HCT116 (cell line): ENCODE measurements at regions not wholly inside any gene's neighbourhood (a gene's known extent, or its start where the extent isn't known, plus 50 kb on each side); places are given as distances from the start of the nearest gene placed in this dataset.

Experiments used
- ATAC-seq: fragments of 200-7000 bp; cut with Tn5 transposase; 2 replicates; pipeline ENCODE4 v1.9.1; 2020; ENCODE audit warnings: mild to moderate bottlenecking, moderate library complexity
- BruUV-seq: library from RNA; stranded (reverse); fragments of 400-500 nt; replicated peaks from 2 replicates; lab custom pipeline; 2021; lab: Mats Ljungman, UMichigan
- CTCF ChIA-PET: fragments of 300-600 bp; sonication (Branson Sonifier 250); formaldehyde crosslinking; loops from one replicate; lab custom pipeline; 2021; ENCODE audit warnings: antibody characterized with exemption; lab: Charles Lee
- POLR2A ChIA-PET: fragments of 300-600, 350-600 bp; sonication (Branson Sonifier 250); formaldehyde crosslinking; loops from one replicate; lab custom pipeline; 2021; ENCODE audit warnings: antibody characterized with exemption; lab: Charles Lee
- RAD21 ChIA-PET, 2 experiments: fragments of 300-600 bp; sonication (Branson Sonifier 250); formaldehyde crosslinking; loops; one replicate each; lab custom pipeline; 2023; ENCODE audit warnings: low total read pairs in 2 of 2; ENCODE audit not compliant: uncharacterized antibody in 2 of 2, unreplicated experiment in 2 of 2, low non-redundant PET in 1 of 2; lab: Charles Lee
- DNase-seq: peaks from one replicate; pipeline ENCODE4 v3.0.0-alpha.2; 2010; ENCODE audit warnings: low read depth, low spot score
- H2AFZ ChIP-seq: fragments of 200-600 bp; shearing (Covaris generic), sonication (generic); 2 replicates; pipeline ENCODE4 v1.6.1; 2017; ENCODE audit warnings: low read depth, mixed run types, mixed read lengths, antibody characterized with exemption, low read length; ENCODE audit not compliant: poor library complexity, severe bottlenecking
- H3K27ac ChIP-seq: 2 replicates; pipeline ENCODE4 v1.5.1; 2012; ENCODE audit warnings: low read depth, low read length
- H3K27me3 ChIP-seq: fragments of 200-600 bp; sonication (generic); 2 replicates; pipeline ENCODE4 v1.6.1; 2016; ENCODE audit warnings: mixed run types, low read length, mixed read lengths; ENCODE audit not compliant: insufficient read depth
- H3K36me3 ChIP-seq, 2 experiments: fragments of 200-500 bp in 1 of 2; fragments of 200-600 bp in 1 of 2; sonication (Bioruptor generic) in 1 of 2; sonication (generic) in 1 of 2; 2 replicates each; pipeline versions ENCODE4 v1.5.1 to v1.6.1; 2014 to 2016; ENCODE audit warnings: low read length in 2 of 2, inconsistent platforms in 1 of 2, mixed read lengths in 1 of 2, mixed run types in 1 of 2; ENCODE audit not compliant: insufficient read depth in 2 of 2, control insufficient read depth in 1 of 2
- H3K4me1 ChIP-seq, 2 experiments: fragments of 200-600 bp in 1 of 2; sonication (generic) in 1 of 2; 2 replicates each; pipeline versions ENCODE4 v1.5.1 to v1.6.1; 2012 to 2017; ENCODE audit warnings: low read length in 2 of 2, inconsistent platforms in 1 of 2, mild to moderate bottlenecking in 1 of 2, mixed read lengths in 1 of 2, mixed run types in 1 of 2, moderate library complexity in 1 of 2; ENCODE audit not compliant: insufficient read depth in 2 of 2, control insufficient read depth in 1 of 2
- H3K4me2 ChIP-seq: fragments of 200-600 bp; sonication (generic); 2 replicates; pipeline ENCODE4 v1.6.1; 2017; ENCODE audit warnings: mixed run types, low read length, mixed read lengths
- H3K4me3 ChIP-seq, 2 experiments: fragments of 200-600 bp in 1 of 2; sonication (generic) in 1 of 2; replicated peaks in 1 of 2; 2 replicates each; pipeline ENCODE4 v1.5.1; 2011 to 2016; ENCODE audit warnings: low read length in 2 of 2, control low read depth in 1 of 2, low read depth in 1 of 2, mild to moderate bottlenecking in 1 of 2, mixed read lengths in 1 of 2, mixed run types in 1 of 2
- H3K79me2 ChIP-seq: fragments of 200-600 bp; sonication (generic); 2 replicates; pipeline ENCODE4 v1.6.1; 2017; ENCODE audit warnings: mild to moderate bottlenecking, mixed run types, low read length, moderate library complexity, mixed read lengths; ENCODE audit not compliant: insufficient read depth
- H3K9ac ChIP-seq: fragments of 200-600 bp; sonication (generic); 2 replicates; pipeline ENCODE4 v1.6.1; 2016; ENCODE audit warnings: low read length, mixed read lengths
- H3K9me2 ChIP-seq: fragments of 200-600 bp; sonication (generic), shearing (Covaris generic); 2 replicates; pipeline ENCODE4 v1.6.1; 2017; ENCODE audit warnings: mixed run types, mild to moderate bottlenecking, moderate library complexity; ENCODE audit not compliant: insufficient read depth
- H3K9me3 ChIP-seq, 2 experiments: fragments of 200-500 bp in 1 of 2; fragments of 200-600 bp in 1 of 2; sonication (Bioruptor generic) in 1 of 2; sonication (generic) in 1 of 2; 2 replicates each; pipeline ENCODE4 v1.6.1; 2014 to 2017; ENCODE audit warnings: low read length in 2 of 2, mixed read lengths in 2 of 2, inconsistent platforms in 1 of 2, low read depth in 1 of 2, mild to moderate bottlenecking in 1 of 2, mixed run types in 1 of 2, moderate library complexity in 1 of 2; ENCODE audit not compliant: control insufficient read depth in 1 of 2, insufficient read depth in 1 of 2
- H4K20me1 ChIP-seq: fragments of 200-600 bp; sonication (generic), shearing (Covaris generic); 2 replicates; pipeline ENCODE4 v1.6.1; 2017; ENCODE audit warnings: mixed run types, mild to moderate bottlenecking, moderate library complexity; ENCODE audit not compliant: insufficient read depth
- ATF3 ChIP-seq: IDR thresholded peaks from 2 replicates; pipeline ENCODE4 v1.6.1; 2012
- CBX3 ChIP-seq: IDR thresholded peaks from 2 replicates; pipeline ENCODE4 v1.6.1; 2012; ENCODE audit warnings: low read depth
- CTCF ChIP-seq, 3 experiments: fragments of 200-600 bp in 1 of 3; sonication (generic) in 1 of 3; IDR thresholded peaks in 2 of 3; conservative IDR thresholded peaks in 1 of 3; 2 replicates each; pipeline ENCODE4 v1.5.1; 2012 to 2017; ENCODE audit warnings: low read depth in 2 of 3, low read length in 2 of 3, antibody characterized with exemption in 1 of 3, borderline replicate concordance in 1 of 3, control low read depth in 1 of 3, mild to moderate bottlenecking in 1 of 3, mixed read lengths in 1 of 3, mixed run types in 1 of 3, moderate library complexity in 1 of 3; ENCODE audit not compliant: insufficient read depth in 1 of 3
- ELF1 ChIP-seq: IDR thresholded peaks from 2 replicates; pipeline ENCODE4 v1.6.1; 2012; ENCODE audit warnings: low read depth, borderline replicate concordance
- EZH2phosphoT487 ChIP-seq: fragments of 200-600 bp; IDR thresholded peaks from 2 replicates; pipeline ENCODE4 v1.6.1; 2018; ENCODE audit warnings: antibody characterized with exemption, borderline replicate concordance
- FOSL1 ChIP-seq: IDR thresholded peaks from 2 replicates; pipeline ENCODE4 v1.6.1; 2012; ENCODE audit warnings: low read depth
- JUND ChIP-seq: IDR thresholded peaks from 2 replicates; pipeline ENCODE4 v1.6.1; 2012
- MAX ChIP-seq: IDR thresholded peaks from 2 replicates; pipeline ENCODE4 v1.6.1; 2012
- POLR2AphosphoS5 ChIP-seq: IDR thresholded peaks from 2 replicates; pipeline ENCODE4 v1.6.1; 2011; ENCODE audit warnings: mild to moderate bottlenecking, low read depth, low read length, moderate library complexity
- RAD21 ChIP-seq: IDR thresholded peaks from 2 replicates; pipeline ENCODE4 v1.6.1; 2012; ENCODE audit warnings: low read depth, mild to moderate bottlenecking
- SIN3A ChIP-seq: IDR thresholded peaks from 2 replicates; pipeline ENCODE4 v1.6.1; 2012; ENCODE audit warnings: low read depth
- SRF ChIP-seq: IDR thresholded peaks from 2 replicates; pipeline ENCODE4 v1.6.1; 2012; ENCODE audit warnings: low read depth
- YY1 ChIP-seq: IDR thresholded peaks from 2 replicates; pipeline ENCODE4 v1.6.1; 2011; ENCODE audit warnings: low read length, low read depth, moderate library complexity, mild to moderate bottlenecking; ENCODE audit not compliant: insufficient replicate concordance; ENCODE audit errors: extremely low read depth
- ZBTB33 ChIP-seq: IDR thresholded peaks from 2 replicates; pipeline ENCODE4 v1.6.1; 2011; ENCODE audit warnings: mild to moderate bottlenecking, low read length, moderate library complexity; ENCODE audit not compliant: insufficient replicate concordance; ENCODE audit errors: extremely low read depth
- ZFX ChIP-seq: fragments of 450-650 bp; IDR thresholded peaks from 2 replicates; pipeline ENCODE4 v1.6.1; 2017
- ZNF274 ChIP-seq: fragments of 200-500 bp; sonication (Bioruptor generic); IDR thresholded peaks from 2 replicates; pipeline ENCODE4 v1.6.1; 2014; ENCODE audit warnings: mild to moderate bottlenecking, low read depth, low read length, inconsistent platforms
- intact Hi-C: fragments of 100-400 bp; cut with micrococcal nuclease; formaldehyde crosslinking; loops from 2 replicates; pipeline ENCODE4 v1.10.0; 2022

- no peak overlapping the region for H3K9ac ChIP-seq
- no peaks in the 10 kb centered on the region for H4K20me1 ChIP-seq
- H3K4me3 ChIP-seq: no peak overlapping the region
- H3K9me3 ChIP-seq: no peaks in the 10 kb centered on the region
- ATAC-seq: no peak
- no peaks in the 10 kb centered on the region for H3K36me3 ChIP-seq
- ChIA-PET RAD21 (no interaction called here), POLR2A (no interaction called here), CTCF (no interaction called here)
- H3K27ac ChIP-seq: no peak overlapping the region
- no peaks in the 10 kb centered on the region for H3K4me1 ChIP-seq
- H3K27me3 ChIP-seq: no peaks in the 10 kb centered on the region
- H3K79me2 ChIP-seq: no peaks in the 10 kb centered on the region
- no peak for DNase-seq
- intact Hi-C loops: no loop called here
- no peak overlapping the region for H3K4me2 ChIP-seq
- H3K9me2 ChIP-seq: no peaks in the 10 kb centered on the region
- no peak overlapping the region for H2AFZ ChIP-seq
- BruUV-seq: no TSS peak
- TF ChIP-seq YY1 (no peak), MAX (no peak), RAD21 (no peak), ZFX (no peak), ELF1 (no peak), ZBTB33 (no peak), EZH2phosphoT487 (no peak), CBX3 (no peak), ATF3 (no peak), POLR2AphosphoS5 (no peak), SRF (no peak), CTCF (IDR thresholded peaks at IDR 0.05 in 2 of 3, conservative IDR thresholded peaks at IDR 0.05 in 1 of 3; ENCODE audit: borderline replicate concordance in 1 of 3, insufficient read depth in 1 of 3, low read depth in 2 of 3, low read length in 2 of 3) (no peak), JUND (no peak), ZNF274 (no peak), FOSL1 (no peak), SIN3A (no peak)
- TF ChIP-seq, all 23 proteins: peak for 0
Measured at GRCh38 chr3:182399978-182400737, 393.1 kb upstream of the ATP11B start.
